ENCODE measurements at regions not wholly inside any gene's neighbourhood (a gene's known extent, or its start where the extent isn't known, plus 50 kb on each side); places are given as distances from the start of the nearest gene placed in this dataset.

GRCh38 chr20:19850198-19850533 lies 92.1 kb downstream of the RIN2 start:
- TF ChIP-seq CREB1 (CRISPR knock-in tag; IDR thresholded peaks at IDR 0.05; ENCODE audit: low read depth) = no peak
- no peak for TF ChIP-seq EZH2 (IDR thresholded peaks at IDR 0.05; ENCODE audit: low read depth, unreplicated experiment)
- TF ChIP-seq CTCF (conservative IDR thresholded peaks at IDR 0.05; ENCODE audit: low read depth in 2 of 2) = no peak
- no peak for TF ChIP-seq POLR2AphosphoS5 (IDR thresholded peaks at IDR 0.05; ENCODE audit: low read depth)
- no peak for TF ChIP-seq REST (IDR thresholded peaks at IDR 0.05; ENCODE audit: unreplicated experiment)
- no peak for TF ChIP-seq EZH2phosphoT487 (IDR thresholded peaks at IDR 0.05; ENCODE audit: unreplicated experiment)
- TF ChIP-seq JUNB (IDR thresholded peaks at IDR 0.05; ENCODE audit: unreplicated experiment) = no peak

All from GM23338 (cell line).